OCI-LY7 (cell line): ENCODE measurements at regions not wholly inside any gene's neighbourhood (a gene's known extent, or its start where the extent isn't known, plus 50 kb on each side); places are given as distances from the start of the nearest gene placed in this dataset.

Source experiments
- BruUV-seq: library from RNA; stranded (reverse); fragments of 400-500 nt; replicated peaks from 2 replicates; lab custom pipeline; 2021; lab: Mats Ljungman, UMichigan
- CTCF ChIA-PET: fragments of 300-600 bp; sonication (Branson Sonifier 250); formaldehyde crosslinking; loops from one replicate; lab custom pipeline; 2022; ENCODE audit warnings: antibody characterized with exemption; ENCODE audit not compliant: unreplicated experiment; lab: Charles Lee
- POLR2A ChIA-PET: fragments of 300-600 bp; sonication (Branson Sonifier 250); formaldehyde crosslinking; loops from one replicate; lab custom pipeline; 2022; ENCODE audit warnings: antibody characterized with exemption; lab: Charles Lee
- DNase-seq: peaks from one replicate; pipeline ENCODE4 v3.0.0-alpha.2; 2015; ENCODE audit warnings: low spot score
- H2AFZ ChIP-seq: fragments of 200-600 bp; sonication (generic), shearing (Covaris generic); 2 replicates; pipeline ENCODE4 v1.6.1; 2014; ENCODE audit warnings: mild to moderate bottlenecking, antibody characterized with exemption, low read length, moderate library complexity
- H3K27ac ChIP-seq: fragments of 200-600 bp; sonication (generic); 2 replicates; pipeline ENCODE4 v1.5.1; 2014; ENCODE audit warnings: mixed run types, low read depth, mild to moderate bottlenecking, moderate library complexity, low read length, inconsistent platforms; ENCODE audit not compliant: poor library complexity, severe bottlenecking
- H3K36me3 ChIP-seq: fragments of 200-600 bp; sonication (generic); 2 replicates; pipeline ENCODE4 v1.6.1; 2014; ENCODE audit warnings: mild to moderate bottlenecking, antibody characterized with exemption, low read length, moderate library complexity, mixed read lengths; ENCODE audit not compliant: insufficient read depth
- H3K4me1 ChIP-seq: fragments of 200-600 bp; sonication (generic); 2 replicates; pipeline ENCODE4 v1.5.1; 2014; ENCODE audit warnings: mild to moderate bottlenecking, low read length; ENCODE audit not compliant: insufficient read depth, poor library complexity, severe bottlenecking
- H3K4me2 ChIP-seq: fragments of 200-600 bp; sonication (generic); 2 replicates; pipeline ENCODE4 v1.6.1; 2014; ENCODE audit warnings: mild to moderate bottlenecking, low read length
- H3K4me3 ChIP-seq: fragments of 200-600 bp; sonication (generic); 2 replicates; pipeline ENCODE4 v1.5.1; 2014; ENCODE audit warnings: mild to moderate bottlenecking, low read depth, low read length; ENCODE audit not compliant: poor library complexity, severe bottlenecking
- H3K79me2 ChIP-seq: fragments of 200-600 bp; sonication (generic); 2 replicates; pipeline ENCODE4 v1.6.1; 2016; ENCODE audit warnings: low read depth, mild to moderate bottlenecking, low read length, moderate library complexity, mixed read lengths; ENCODE audit not compliant: insufficient read depth
- H3K9me2 ChIP-seq: fragments of 200-600 bp; sonication (generic); 2 replicates; pipeline ENCODE4 v1.6.1; 2016; ENCODE audit warnings: mild to moderate bottlenecking, low read length, mixed read lengths; ENCODE audit not compliant: insufficient read depth
- H3K9me3 ChIP-seq: fragments of 200-600 bp; sonication (generic); 2 replicates; pipeline ENCODE4 v1.6.1; 2014; ENCODE audit warnings: mild to moderate bottlenecking, mixed run types, low read length, mixed read lengths
- H4K20me1 ChIP-seq: fragments of 200-600 bp; sonication (generic); 2 replicates; pipeline ENCODE4 v1.6.1; 2014; ENCODE audit warnings: mild to moderate bottlenecking, antibody characterized with exemption, low read length, moderate library complexity, mixed read lengths; ENCODE audit not compliant: insufficient read depth
- EZH2phosphoT487 ChIP-seq: fragments of 200-600 bp; sonication (generic); IDR thresholded peaks from 2 replicates; pipeline ENCODE4 v1.6.1; 2018; ENCODE audit warnings: low read depth, borderline replicate concordance, mild to moderate bottlenecking, mixed run types, antibody characterized with exemption, low read length, moderate library complexity, mixed read lengths
- intact Hi-C: fragments of 100-400 bp; cut with micrococcal nuclease; formaldehyde crosslinking; loops from one replicate; pipeline ENCODE4 v1.10.0; 2022; ENCODE audit not compliant: unreplicated experiment
- TF ChIP-seq, protein P1 (sequence below): fragments of 200-600 bp; sonication (generic); conservative IDR thresholded peaks from 2 replicates; pipeline ENCODE4 v1.5.1; 2014; ENCODE audit warnings: mild to moderate bottlenecking, antibody characterized with exemption, low read length, moderate library complexity, mixed read lengths

DNA sequence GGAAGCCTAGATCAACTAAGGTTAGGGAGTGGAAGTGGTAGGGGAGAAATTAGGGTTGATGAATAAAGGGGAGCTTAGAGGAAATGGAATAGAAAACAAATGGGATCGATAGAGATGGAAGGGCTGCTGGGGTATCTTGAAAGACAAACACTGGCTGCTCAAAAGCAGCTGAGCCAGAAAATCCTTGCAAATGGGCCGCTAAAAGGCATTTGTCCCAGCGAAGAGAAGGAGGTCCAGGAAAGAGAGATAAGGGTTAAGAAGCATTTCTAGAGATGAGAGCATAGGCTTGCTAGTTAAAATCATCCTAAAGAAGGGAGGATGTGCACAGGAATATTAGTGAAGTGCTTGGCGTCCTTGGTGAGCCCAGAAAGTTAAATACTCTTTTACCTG is 258.0 kb upstream of the CBLB start:
- no peak for DNase-seq
- H3K9me3 ChIP-seq = no peaks in the 10 kb centered on the region
- CTCF ChIA-PET = no interaction called here
- no peaks in the 10 kb centered on the region for H3K36me3 ChIP-seq
- POLR2A ChIA-PET = no interaction called here
- no peak for TF ChIP-seq EZH2phosphoT487
- TF ChIP-seq, protein P1, sequence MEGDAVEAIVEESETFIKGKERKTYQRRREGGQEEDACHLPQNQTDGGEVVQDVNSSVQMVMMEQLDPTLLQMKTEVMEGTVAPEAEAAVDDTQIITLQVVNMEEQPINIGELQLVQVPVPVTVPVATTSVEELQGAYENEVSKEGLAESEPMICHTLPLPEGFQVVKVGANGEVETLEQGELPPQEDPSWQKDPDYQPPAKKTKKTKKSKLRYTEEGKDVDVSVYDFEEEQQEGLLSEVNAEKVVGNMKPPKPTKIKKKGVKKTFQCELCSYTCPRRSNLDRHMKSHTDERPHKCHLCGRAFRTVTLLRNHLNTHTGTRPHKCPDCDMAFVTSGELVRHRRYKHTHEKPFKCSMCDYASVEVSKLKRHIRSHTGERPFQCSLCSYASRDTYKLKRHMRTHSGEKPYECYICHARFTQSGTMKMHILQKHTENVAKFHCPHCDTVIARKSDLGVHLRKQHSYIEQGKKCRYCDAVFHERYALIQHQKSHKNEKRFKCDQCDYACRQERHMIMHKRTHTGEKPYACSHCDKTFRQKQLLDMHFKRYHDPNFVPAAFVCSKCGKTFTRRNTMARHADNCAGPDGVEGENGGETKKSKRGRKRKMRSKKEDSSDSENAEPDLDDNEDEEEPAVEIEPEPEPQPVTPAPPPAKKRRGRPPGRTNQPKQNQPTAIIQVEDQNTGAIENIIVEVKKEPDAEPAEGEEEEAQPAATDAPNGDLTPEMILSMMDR = no peak
- H4K20me1 ChIP-seq = no peaks in the 10 kb centered on the region
- no peak overlapping the region for H2AFZ ChIP-seq
- no peak overlapping the region for H3K27ac ChIP-seq
- no TSS peak for BruUV-seq
- H3K79me2 ChIP-seq = no peaks in the 10 kb centered on the region
- no peaks in the 10 kb centered on the region for H3K9me2 ChIP-seq
- no peaks in the 10 kb centered on the region for H3K4me1 ChIP-seq
- no peak overlapping the region for H3K4me3 ChIP-seq
- no peak overlapping the region for H3K4me2 ChIP-seq
- intact Hi-C loops = no loop called here

DNA sequence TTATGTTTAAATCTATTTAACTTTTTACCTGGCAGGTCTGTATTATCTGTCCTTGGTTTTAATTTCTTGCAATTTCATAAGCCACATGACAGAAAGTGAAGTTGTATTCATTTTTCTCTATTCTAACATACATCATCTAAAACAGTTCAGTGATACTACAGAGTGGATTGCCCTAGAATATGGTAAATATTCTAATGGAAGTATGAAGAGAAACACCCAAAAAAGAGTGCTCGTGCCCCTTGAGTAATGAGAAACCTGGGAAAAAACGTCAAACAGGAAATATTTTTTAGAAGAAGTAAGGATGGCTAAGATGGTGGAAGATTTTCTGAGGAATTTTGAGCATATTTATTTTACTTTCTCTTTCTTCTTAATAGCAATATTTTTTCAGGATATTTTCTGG is 261.1 kb upstream of the CBLB start:
- H3K4me2 ChIP-seq = no peak overlapping the region
- DNase-seq = no peak
- no TSS peak for BruUV-seq
- H3K4me3 ChIP-seq = no peak overlapping the region
- no peak overlapping the region for H3K27ac ChIP-seq
- no peak for TF ChIP-seq EZH2phosphoT487
- TF ChIP-seq, protein P1 = no peak
- CTCF ChIA-PET = no interaction called here
- no peaks in the 10 kb centered on the region for H4K20me1 ChIP-seq
- H3K36me3 ChIP-seq = no peaks in the 10 kb centered on the region
- no peaks in the 10 kb centered on the region for H3K79me2 ChIP-seq
- no peaks in the 10 kb centered on the region for H3K4me1 ChIP-seq
- H2AFZ ChIP-seq = no peak overlapping the region
- intact Hi-C loops = loop anchor here (10.0 kb wide), 1 partner anchor 475 kb away; no protein-coding TSS in a partner anchor
- H3K9me3 ChIP-seq = no peaks in the 10 kb centered on the region
- no peaks in the 10 kb centered on the region; the same call in 1 of the 2 replicates for H3K9me2 ChIP-seq
- POLR2A ChIA-PET = no interaction called here

DNA sequence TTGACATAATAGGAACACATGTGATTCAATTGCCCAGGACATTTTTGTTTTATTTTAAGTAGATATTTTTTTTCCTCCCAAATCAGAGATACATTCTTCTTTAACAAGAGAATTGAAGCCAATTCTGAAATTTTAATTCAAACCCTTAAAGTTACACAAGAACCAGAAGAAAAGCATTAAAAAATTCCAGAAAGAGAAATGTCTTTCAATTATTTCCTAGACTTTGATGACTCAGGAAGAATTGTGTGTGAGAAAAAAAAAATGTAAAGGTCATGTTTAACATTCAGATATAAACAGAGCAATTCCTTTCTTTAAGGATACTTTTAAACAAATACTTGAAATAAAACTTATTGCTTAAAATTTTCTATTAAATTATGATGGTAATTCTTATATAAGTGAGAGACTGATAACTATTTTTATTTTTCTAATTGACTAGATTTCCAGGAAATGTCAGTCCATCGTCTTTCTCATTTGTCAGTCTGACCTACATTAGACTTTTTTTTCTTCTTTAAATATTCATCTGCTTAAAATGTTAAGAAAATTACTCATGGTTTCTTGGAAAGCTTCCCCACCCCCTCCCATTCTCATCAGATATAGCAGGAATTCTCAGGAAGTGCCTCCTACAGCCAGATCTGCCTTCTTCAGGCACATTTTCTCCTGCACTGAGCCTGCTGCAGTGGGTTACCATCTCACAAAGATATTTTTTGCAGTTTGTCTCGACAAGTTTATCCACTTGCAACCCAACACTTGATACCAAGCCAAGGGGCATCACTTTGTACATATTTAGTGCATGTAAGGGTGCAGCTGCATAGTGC is 261.8 kb upstream of the CBLB start:
- intact Hi-C loops = loop anchor here (10.0 kb wide), 1 partner anchor 474 kb away; no protein-coding TSS in a partner anchor
- no peaks in the 10 kb centered on the region for H4K20me1 ChIP-seq
- no peaks in the 10 kb centered on the region for H3K36me3 ChIP-seq
- POLR2A ChIA-PET = no interaction called here
- BruUV-seq = no TSS peak
- H3K79me2 ChIP-seq = no peaks in the 10 kb centered on the region
- H3K4me2 ChIP-seq = no peak overlapping the region
- no peaks in the 10 kb centered on the region; the same call in 1 of the 2 replicates for H3K9me2 ChIP-seq
- H3K4me1 ChIP-seq = no peaks in the 10 kb centered on the region
- H2AFZ ChIP-seq = no peak overlapping the region
- H3K4me3 ChIP-seq = no peak overlapping the region
- no peaks in the 10 kb centered on the region for H3K9me3 ChIP-seq
- DNase-seq = no peak
- CTCF ChIA-PET = interaction anchor here (0.6 kb wide), 1 partner anchor 11 kb away, joined by 4 read pairs; no protein-coding TSS in a partner anchor
- no peak overlapping the region for H3K27ac ChIP-seq
- TF ChIP-seq EZH2phosphoT487 = no peak
- TF ChIP-seq, protein P1 = no peak
